ENCODE measurements at regions not wholly inside any gene's neighbourhood (a gene's known extent, or its start where the extent isn't known, plus 50 kb on each side); places are given as distances from the start of the nearest gene placed in this dataset.

- TF ChIP-seq POLR2A (IDR thresholded peaks at IDR 0.05; ENCODE audit: low read length): no peak
- TF ChIP-seq GATA1 (IDR thresholded peaks at IDR 0.05; ENCODE audit: low read depth, low read length): no peak
These were observed 375.7 kb upstream of the CCNH start for GRCh38 chr5:87788416-87788815.

Data from erythroblast (primary cell).